HCT116 (cell line): ENCODE measurements at regions not wholly inside any gene's neighbourhood (a gene's known extent, or its start where the extent isn't known, plus 50 kb on each side); places are given as distances from the start of the nearest gene placed in this dataset.

Experiments used
- ATAC-seq: fragments of 200-7000 bp; cut with Tn5 transposase; 2 replicates; pipeline ENCODE4 v1.9.1; 2020; ENCODE audit warnings: mild to moderate bottlenecking, moderate library complexity
- BruUV-seq: library from RNA; stranded (reverse); fragments of 400-500 nt; replicated peaks from 2 replicates; lab custom pipeline; 2021; lab: Mats Ljungman, UMichigan
- CTCF ChIA-PET: fragments of 300-600 bp; sonication (Branson Sonifier 250); formaldehyde crosslinking; loops from one replicate; lab custom pipeline; 2021; ENCODE audit warnings: antibody characterized with exemption; lab: Charles Lee
- POLR2A ChIA-PET: fragments of 300-600, 350-600 bp; sonication (Branson Sonifier 250); formaldehyde crosslinking; loops from one replicate; lab custom pipeline; 2021; ENCODE audit warnings: antibody characterized with exemption; lab: Charles Lee
- RAD21 ChIA-PET, 2 experiments: fragments of 300-600 bp; sonication (Branson Sonifier 250); formaldehyde crosslinking; loops; one replicate each; lab custom pipeline; 2023; ENCODE audit warnings: low total read pairs in 2 of 2; ENCODE audit not compliant: uncharacterized antibody in 2 of 2, unreplicated experiment in 2 of 2, low non-redundant PET in 1 of 2; lab: Charles Lee
- DNase-seq: peaks from one replicate; pipeline ENCODE4 v3.0.0-alpha.2; 2010; ENCODE audit warnings: low read depth, low spot score
- H2AFZ ChIP-seq: fragments of 200-600 bp; shearing (Covaris generic), sonication (generic); 2 replicates; pipeline ENCODE4 v1.6.1; 2017; ENCODE audit warnings: low read depth, mixed run types, mixed read lengths, antibody characterized with exemption, low read length; ENCODE audit not compliant: poor library complexity, severe bottlenecking
- H3K27ac ChIP-seq: 2 replicates; pipeline ENCODE4 v1.5.1; 2012; ENCODE audit warnings: low read depth, low read length
- H3K27me3 ChIP-seq: fragments of 200-600 bp; sonication (generic); 2 replicates; pipeline ENCODE4 v1.6.1; 2016; ENCODE audit warnings: mixed run types, low read length, mixed read lengths; ENCODE audit not compliant: insufficient read depth
- H3K36me3 ChIP-seq, 2 experiments: fragments of 200-500 bp in 1 of 2; fragments of 200-600 bp in 1 of 2; sonication (Bioruptor generic) in 1 of 2; sonication (generic) in 1 of 2; 2 replicates each; pipeline versions ENCODE4 v1.5.1 to v1.6.1; 2014 to 2016; ENCODE audit warnings: low read length in 2 of 2, inconsistent platforms in 1 of 2, mixed read lengths in 1 of 2, mixed run types in 1 of 2; ENCODE audit not compliant: insufficient read depth in 2 of 2, control insufficient read depth in 1 of 2
- H3K4me1 ChIP-seq, 2 experiments: fragments of 200-600 bp in 1 of 2; sonication (generic) in 1 of 2; 2 replicates each; pipeline versions ENCODE4 v1.5.1 to v1.6.1; 2012 to 2017; ENCODE audit warnings: low read length in 2 of 2, inconsistent platforms in 1 of 2, mild to moderate bottlenecking in 1 of 2, mixed read lengths in 1 of 2, mixed run types in 1 of 2, moderate library complexity in 1 of 2; ENCODE audit not compliant: insufficient read depth in 2 of 2, control insufficient read depth in 1 of 2
- H3K4me2 ChIP-seq: fragments of 200-600 bp; sonication (generic); 2 replicates; pipeline ENCODE4 v1.6.1; 2017; ENCODE audit warnings: mixed run types, low read length, mixed read lengths
- H3K4me3 ChIP-seq, 2 experiments: fragments of 200-600 bp in 1 of 2; sonication (generic) in 1 of 2; replicated peaks in 1 of 2; 2 replicates each; pipeline ENCODE4 v1.5.1; 2011 to 2016; ENCODE audit warnings: low read length in 2 of 2, control low read depth in 1 of 2, low read depth in 1 of 2, mild to moderate bottlenecking in 1 of 2, mixed read lengths in 1 of 2, mixed run types in 1 of 2
- H3K79me2 ChIP-seq: fragments of 200-600 bp; sonication (generic); 2 replicates; pipeline ENCODE4 v1.6.1; 2017; ENCODE audit warnings: mild to moderate bottlenecking, mixed run types, low read length, moderate library complexity, mixed read lengths; ENCODE audit not compliant: insufficient read depth
- H3K9ac ChIP-seq: fragments of 200-600 bp; sonication (generic); 2 replicates; pipeline ENCODE4 v1.6.1; 2016; ENCODE audit warnings: low read length, mixed read lengths
- H3K9me2 ChIP-seq: fragments of 200-600 bp; sonication (generic), shearing (Covaris generic); 2 replicates; pipeline ENCODE4 v1.6.1; 2017; ENCODE audit warnings: mixed run types, mild to moderate bottlenecking, moderate library complexity; ENCODE audit not compliant: insufficient read depth
- H3K9me3 ChIP-seq, 2 experiments: fragments of 200-500 bp in 1 of 2; fragments of 200-600 bp in 1 of 2; sonication (Bioruptor generic) in 1 of 2; sonication (generic) in 1 of 2; 2 replicates each; pipeline ENCODE4 v1.6.1; 2014 to 2017; ENCODE audit warnings: low read length in 2 of 2, mixed read lengths in 2 of 2, inconsistent platforms in 1 of 2, low read depth in 1 of 2, mild to moderate bottlenecking in 1 of 2, mixed run types in 1 of 2, moderate library complexity in 1 of 2; ENCODE audit not compliant: control insufficient read depth in 1 of 2, insufficient read depth in 1 of 2
- H4K20me1 ChIP-seq: fragments of 200-600 bp; sonication (generic), shearing (Covaris generic); 2 replicates; pipeline ENCODE4 v1.6.1; 2017; ENCODE audit warnings: mixed run types, mild to moderate bottlenecking, moderate library complexity; ENCODE audit not compliant: insufficient read depth
- CBX3 ChIP-seq: IDR thresholded peaks from 2 replicates; pipeline ENCODE4 v1.6.1; 2012; ENCODE audit warnings: low read depth
- CEBPB ChIP-seq: IDR thresholded peaks from 2 replicates; pipeline ENCODE4 v1.6.1; 2012; ENCODE audit warnings: low read depth
- EGR1 ChIP-seq: IDR thresholded peaks from 2 replicates; pipeline ENCODE4 v1.6.1; 2012; ENCODE audit warnings: low read depth
- ELF1 ChIP-seq: IDR thresholded peaks from 2 replicates; pipeline ENCODE4 v1.6.1; 2012; ENCODE audit warnings: low read depth, borderline replicate concordance
- EZH2 ChIP-seq: fragments of 200-600 bp; sonication (generic); IDR thresholded peaks from 2 replicates; pipeline ENCODE4 v1.6.1; 2017; ENCODE audit warnings: antibody characterized with exemption, mixed run types
- EZH2phosphoT487 ChIP-seq: fragments of 200-600 bp; IDR thresholded peaks from 2 replicates; pipeline ENCODE4 v1.6.1; 2018; ENCODE audit warnings: antibody characterized with exemption, borderline replicate concordance
- FOSL1 ChIP-seq: IDR thresholded peaks from 2 replicates; pipeline ENCODE4 v1.6.1; 2012; ENCODE audit warnings: low read depth
- JUND ChIP-seq: IDR thresholded peaks from 2 replicates; pipeline ENCODE4 v1.6.1; 2012
- POLR2AphosphoS5 ChIP-seq: IDR thresholded peaks from 2 replicates; pipeline ENCODE4 v1.6.1; 2011; ENCODE audit warnings: mild to moderate bottlenecking, low read depth, low read length, moderate library complexity
- RAD21 ChIP-seq: IDR thresholded peaks from 2 replicates; pipeline ENCODE4 v1.6.1; 2012; ENCODE audit warnings: low read depth, mild to moderate bottlenecking
- SP1 ChIP-seq: IDR thresholded peaks from 2 replicates; pipeline ENCODE4 v1.6.1; 2012; ENCODE audit warnings: low read depth
- SRF ChIP-seq: IDR thresholded peaks from 2 replicates; pipeline ENCODE4 v1.6.1; 2012; ENCODE audit warnings: low read depth
- TCF7L2 ChIP-seq: IDR thresholded peaks from 2 replicates; pipeline ENCODE4 v1.7.0; 2011; ENCODE audit warnings: borderline replicate concordance, inconsistent platforms; ENCODE audit not compliant: insufficient read depth, insufficient read length; ENCODE audit errors: extremely low read depth
- YY1 ChIP-seq: IDR thresholded peaks from 2 replicates; pipeline ENCODE4 v1.6.1; 2011; ENCODE audit warnings: low read length, low read depth, moderate library complexity, mild to moderate bottlenecking; ENCODE audit not compliant: insufficient replicate concordance; ENCODE audit errors: extremely low read depth
- ZFX ChIP-seq: fragments of 450-650 bp; IDR thresholded peaks from 2 replicates; pipeline ENCODE4 v1.6.1; 2017
- ZNF274 ChIP-seq: fragments of 200-500 bp; sonication (Bioruptor generic); IDR thresholded peaks from 2 replicates; pipeline ENCODE4 v1.6.1; 2014; ENCODE audit warnings: mild to moderate bottlenecking, low read depth, low read length, inconsistent platforms
- intact Hi-C: fragments of 100-400 bp; cut with micrococcal nuclease; formaldehyde crosslinking; loops from 2 replicates; pipeline ENCODE4 v1.10.0; 2022
- TF ChIP-seq, protein P1 (sequence below), 3 experiments: fragments of 200-600 bp in 1 of 3; sonication (generic) in 1 of 3; IDR thresholded peaks in 2 of 3; conservative IDR thresholded peaks in 1 of 3; 2 replicates each; pipeline ENCODE4 v1.5.1; 2012 to 2017; ENCODE audit warnings: low read depth in 2 of 3, low read length in 2 of 3, antibody characterized with exemption in 1 of 3, borderline replicate concordance in 1 of 3, control low read depth in 1 of 3, mild to moderate bottlenecking in 1 of 3, mixed read lengths in 1 of 3, mixed run types in 1 of 3, moderate library complexity in 1 of 3; ENCODE audit not compliant: insufficient read depth in 1 of 3
- TF ChIP-seq, protein P2 (sequence below): IDR thresholded peaks from 2 replicates; pipeline ENCODE4 v1.6.1; 2011; ENCODE audit warnings: mild to moderate bottlenecking, low read length, moderate library complexity; ENCODE audit not compliant: insufficient replicate concordance; ENCODE audit errors: extremely low read depth
- TF ChIP-seq, protein P3 (sequence below): IDR thresholded peaks from 2 replicates; pipeline ENCODE4 v1.6.1; 2012; ENCODE audit warnings: low read depth
- TF ChIP-seq, protein P4 (sequence below): IDR thresholded peaks from 2 replicates; pipeline ENCODE4 v1.6.1; 2012

DNA sequence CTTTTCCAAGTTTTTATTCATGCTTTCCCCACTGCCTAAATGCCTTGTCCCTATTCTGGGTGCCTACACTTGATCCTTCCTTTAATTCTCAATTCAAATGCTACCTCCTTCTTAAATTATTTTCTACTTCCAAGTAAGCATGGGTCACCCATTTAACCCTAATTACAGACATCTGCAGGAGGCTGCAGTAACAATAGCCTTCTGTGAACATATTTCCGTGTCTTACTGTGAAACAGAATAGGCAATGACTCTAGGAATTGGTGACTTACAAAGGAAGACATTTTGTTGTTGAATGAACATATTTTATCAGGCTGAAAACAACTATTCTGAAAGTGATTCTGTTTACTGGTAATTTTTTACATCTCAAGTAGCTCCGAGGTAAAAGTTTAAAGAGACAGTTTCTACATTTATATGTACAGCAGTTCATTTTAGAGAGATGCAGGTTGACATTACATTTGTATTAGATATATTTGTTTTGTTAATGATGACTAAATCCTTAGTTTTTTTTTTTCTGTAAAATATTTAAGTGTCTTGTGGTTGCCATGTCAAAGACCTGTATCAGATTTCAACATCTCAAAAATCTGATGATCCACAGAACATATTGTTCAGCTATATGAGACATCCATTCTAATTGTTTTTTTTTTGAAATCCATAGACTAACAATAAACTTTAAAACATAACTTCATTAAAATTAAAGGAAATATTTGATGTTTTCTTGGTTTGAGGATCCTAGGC, 316.8 kb downstream of the CASP12 start:
- no peaks in the 10 kb centered on the region for H3K79me2 ChIP-seq
- no peak for DNase-seq

More for the DNA sequence above, 316.8 kb downstream of the CASP12 start:
- ChIA-PET CTCF (no interaction called here), POLR2A (no interaction called here), RAD21 (no interaction called here)
- Histone ChIP-seq H3K4me1 (no peaks in the 10 kb centered on the region), H3K36me3 (no peaks in the 10 kb centered on the region), H2AFZ (no peak overlapping the region), H3K9me2 (no peaks in the 10 kb centered on the region), H3K4me2 (no peak overlapping the region), H3K27me3 (no peaks in the 10 kb centered on the region), H3K9me3 (no peaks in the 10 kb centered on the region), H3K9ac (no peak overlapping the region), H4K20me1 (no peaks in the 10 kb centered on the region; the same call in 1 of the 2 replicates), H3K27ac (no peak overlapping the region), H3K4me3 (no peak overlapping the region)
- ATAC-seq: no peak
- no TSS peak for BruUV-seq
- TF ChIP-seq EGR1 (no peak), EZH2phosphoT487 (no peak), TCF7L2 (no peak), YY1 (no peak), ZNF274 (no peak), CEBPB (no peak), CBX3 (no peak), JUND (no peak), FOSL1 (no peak), RAD21 (no peak), ZFX (no peak), ELF1 (no peak), POLR2AphosphoS5 (no peak), SP1 (no peak), EZH2 (no peak), SRF (no peak)
- TF ChIP-seq, protein P1, sequence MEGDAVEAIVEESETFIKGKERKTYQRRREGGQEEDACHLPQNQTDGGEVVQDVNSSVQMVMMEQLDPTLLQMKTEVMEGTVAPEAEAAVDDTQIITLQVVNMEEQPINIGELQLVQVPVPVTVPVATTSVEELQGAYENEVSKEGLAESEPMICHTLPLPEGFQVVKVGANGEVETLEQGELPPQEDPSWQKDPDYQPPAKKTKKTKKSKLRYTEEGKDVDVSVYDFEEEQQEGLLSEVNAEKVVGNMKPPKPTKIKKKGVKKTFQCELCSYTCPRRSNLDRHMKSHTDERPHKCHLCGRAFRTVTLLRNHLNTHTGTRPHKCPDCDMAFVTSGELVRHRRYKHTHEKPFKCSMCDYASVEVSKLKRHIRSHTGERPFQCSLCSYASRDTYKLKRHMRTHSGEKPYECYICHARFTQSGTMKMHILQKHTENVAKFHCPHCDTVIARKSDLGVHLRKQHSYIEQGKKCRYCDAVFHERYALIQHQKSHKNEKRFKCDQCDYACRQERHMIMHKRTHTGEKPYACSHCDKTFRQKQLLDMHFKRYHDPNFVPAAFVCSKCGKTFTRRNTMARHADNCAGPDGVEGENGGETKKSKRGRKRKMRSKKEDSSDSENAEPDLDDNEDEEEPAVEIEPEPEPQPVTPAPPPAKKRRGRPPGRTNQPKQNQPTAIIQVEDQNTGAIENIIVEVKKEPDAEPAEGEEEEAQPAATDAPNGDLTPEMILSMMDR (IDR thresholded peaks at IDR 0.05 in 2 of 3, conservative IDR thresholded peaks at IDR 0.05 in 1 of 3; ENCODE audit: borderline replicate concordance in 1 of 3, insufficient read depth in 1 of 3, low read depth in 2 of 3, low read length in 2 of 3): no peak
- TF ChIP-seq, protein P2, sequence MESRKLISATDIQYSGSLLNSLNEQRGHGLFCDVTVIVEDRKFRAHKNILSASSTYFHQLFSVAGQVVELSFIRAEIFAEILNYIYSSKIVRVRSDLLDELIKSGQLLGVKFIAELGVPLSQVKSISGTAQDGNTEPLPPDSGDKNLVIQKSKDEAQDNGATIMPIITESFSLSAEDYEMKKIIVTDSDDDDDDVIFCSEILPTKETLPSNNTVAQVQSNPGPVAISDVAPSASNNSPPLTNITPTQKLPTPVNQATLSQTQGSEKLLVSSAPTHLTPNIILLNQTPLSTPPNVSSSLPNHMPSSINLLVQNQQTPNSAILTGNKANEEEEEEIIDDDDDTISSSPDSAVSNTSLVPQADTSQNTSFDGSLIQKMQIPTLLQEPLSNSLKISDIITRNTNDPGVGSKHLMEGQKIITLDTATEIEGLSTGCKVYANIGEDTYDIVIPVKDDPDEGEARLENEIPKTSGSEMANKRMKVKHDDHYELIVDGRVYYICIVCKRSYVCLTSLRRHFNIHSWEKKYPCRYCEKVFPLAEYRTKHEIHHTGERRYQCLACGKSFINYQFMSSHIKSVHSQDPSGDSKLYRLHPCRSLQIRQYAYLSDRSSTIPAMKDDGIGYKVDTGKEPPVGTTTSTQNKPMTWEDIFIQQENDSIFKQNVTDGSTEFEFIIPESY: no peak
- TF ChIP-seq, protein P3, sequence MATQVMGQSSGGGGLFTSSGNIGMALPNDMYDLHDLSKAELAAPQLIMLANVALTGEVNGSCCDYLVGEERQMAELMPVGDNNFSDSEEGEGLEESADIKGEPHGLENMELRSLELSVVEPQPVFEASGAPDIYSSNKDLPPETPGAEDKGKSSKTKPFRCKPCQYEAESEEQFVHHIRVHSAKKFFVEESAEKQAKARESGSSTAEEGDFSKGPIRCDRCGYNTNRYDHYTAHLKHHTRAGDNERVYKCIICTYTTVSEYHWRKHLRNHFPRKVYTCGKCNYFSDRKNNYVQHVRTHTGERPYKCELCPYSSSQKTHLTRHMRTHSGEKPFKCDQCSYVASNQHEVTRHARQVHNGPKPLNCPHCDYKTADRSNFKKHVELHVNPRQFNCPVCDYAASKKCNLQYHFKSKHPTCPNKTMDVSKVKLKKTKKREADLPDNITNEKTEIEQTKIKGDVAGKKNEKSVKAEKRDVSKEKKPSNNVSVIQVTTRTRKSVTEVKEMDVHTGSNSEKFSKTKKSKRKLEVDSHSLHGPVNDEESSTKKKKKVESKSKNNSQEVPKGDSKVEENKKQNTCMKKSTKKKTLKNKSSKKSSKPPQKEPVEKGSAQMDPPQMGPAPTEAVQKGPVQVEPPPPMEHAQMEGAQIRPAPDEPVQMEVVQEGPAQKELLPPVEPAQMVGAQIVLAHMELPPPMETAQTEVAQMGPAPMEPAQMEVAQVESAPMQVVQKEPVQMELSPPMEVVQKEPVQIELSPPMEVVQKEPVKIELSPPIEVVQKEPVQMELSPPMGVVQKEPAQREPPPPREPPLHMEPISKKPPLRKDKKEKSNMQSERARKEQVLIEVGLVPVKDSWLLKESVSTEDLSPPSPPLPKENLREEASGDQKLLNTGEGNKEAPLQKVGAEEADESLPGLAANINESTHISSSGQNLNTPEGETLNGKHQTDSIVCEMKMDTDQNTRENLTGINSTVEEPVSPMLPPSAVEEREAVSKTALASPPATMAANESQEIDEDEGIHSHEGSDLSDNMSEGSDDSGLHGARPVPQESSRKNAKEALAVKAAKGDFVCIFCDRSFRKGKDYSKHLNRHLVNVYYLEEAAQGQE: no peak
- TF ChIP-seq, protein P4, sequence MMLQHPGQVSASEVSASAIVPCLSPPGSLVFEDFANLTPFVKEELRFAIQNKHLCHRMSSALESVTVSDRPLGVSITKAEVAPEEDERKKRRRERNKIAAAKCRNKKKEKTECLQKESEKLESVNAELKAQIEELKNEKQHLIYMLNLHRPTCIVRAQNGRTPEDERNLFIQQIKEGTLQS: no peak
- intact Hi-C loops: no loop called here
